ENCODE measurements at regions not wholly inside any gene's neighbourhood (a gene's known extent, or its start where the extent isn't known, plus 50 kb on each side); places are given as distances from the start of the nearest gene placed in this dataset.

DNA sequence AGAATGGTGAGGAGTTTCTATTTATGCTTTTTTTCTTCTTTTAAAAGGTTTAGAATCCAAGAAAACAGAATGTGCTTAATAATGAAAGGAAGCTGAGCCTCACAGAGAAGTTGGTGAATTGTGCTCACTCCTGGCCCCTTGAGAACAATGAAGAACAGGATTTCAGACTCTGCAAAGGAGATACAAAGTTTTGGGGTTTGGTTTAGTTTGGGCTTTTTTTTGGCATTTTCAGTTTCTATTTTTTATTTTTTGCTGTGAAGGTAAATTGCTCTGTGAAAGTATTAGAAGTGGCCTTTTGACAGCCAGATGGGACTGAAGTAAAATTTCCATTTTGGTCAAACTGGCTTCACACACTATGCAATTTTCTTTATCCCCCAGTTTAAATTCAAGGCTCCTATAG, 247.3 kb upstream of the GYPC start:
- Histone ChIP-seq H3K4me3 (no peak overlapping the region), H3K27me3 (no peaks in the 10 kb centered on the region), H2AFZ (no peak overlapping the region), H4K20me1 (ENCODE audit: insufficient read depth, poor library complexity, severe bottlenecking) (no peaks in the 10 kb centered on the region), H3K79me2 (no peaks in the 10 kb centered on the region), H3K9me2 (replicated peaks; ENCODE audit: insufficient read depth) (no peaks in the 10 kb centered on the region), H3K4me2 (no peak overlapping the region), H3K36me3 (replicated peaks; ENCODE audit: insufficient read depth, low read depth) (no peaks in the 10 kb centered on the region), H3K9me3 (ENCODE audit: low read depth) (no peaks in the 10 kb centered on the region), H3K27ac (no peak overlapping the region), H3K4me1 (ENCODE audit: insufficient read depth) (no peaks in the 10 kb centered on the region)
- DNase-seq (ENCODE audit: low spot score): no peak
- TF ChIP-seq EZH2phosphoT487 (IDR thresholded peaks at IDR 0.05; ENCODE audit: low read depth, severe bottlenecking, unreplicated experiment) (no peak), EZH2 (IDR thresholded peaks at IDR 0.05; ENCODE audit: borderline replicate concordance) (no peak), CTCF (IDR thresholded peaks at IDR 0.05; ENCODE audit: poor library complexity) (no peak)

- Histone ChIP-seq H3K27me3 (no peaks in the 10 kb centered on the region), H3K27ac (no peak overlapping the region), H3K4me1 (ENCODE audit: insufficient read depth) (no peaks in the 10 kb centered on the region)
Measured at GRCh38 chr2:126409850-126410249, 246.1 kb upstream of the GYPC start.

GRCh38 chr2:126413079-126413478, 242.9 kb upstream of the GYPC start:
- TF ChIP-seq EZH2phosphoT487 (IDR thresholded peaks at IDR 0.05; ENCODE audit: low read depth, severe bottlenecking, unreplicated experiment): no peak
- no peak for TF ChIP-seq EZH2 (IDR thresholded peaks at IDR 0.05; ENCODE audit: borderline replicate concordance)
- TF ChIP-seq CTCF (IDR thresholded peaks at IDR 0.05; ENCODE audit: poor library complexity): no peak
- Histone ChIP-seq H3K9me3 (ENCODE audit: low read depth) (no peaks in the 10 kb centered on the region), H4K20me1 (ENCODE audit: insufficient read depth, poor library complexity, severe bottlenecking) (no peaks in the 10 kb centered on the region), H3K36me3 (replicated peaks; ENCODE audit: insufficient read depth, low read depth) (no peaks in the 10 kb centered on the region), H3K4me3 (no peak overlapping the region), H3K27ac (no peak overlapping the region), H3K4me1 (ENCODE audit: insufficient read depth) (no peaks in the 10 kb centered on the region), H3K9me2 (replicated peaks; ENCODE audit: insufficient read depth) (no peaks in the 10 kb centered on the region), H3K79me2 (no peaks in the 10 kb centered on the region), H2AFZ (no peak overlapping the region), H3K4me2 (no peak overlapping the region), H3K27me3 (no peaks in the 10 kb centered on the region)
- no peak for DNase-seq (ENCODE audit: low spot score)
- 79% methylated on average over 4 of the region's 4 CpGs for WGBS (ENCODE audit: low lambda C conversion rate, missing lambda C conversion rate)

More at GRCh38 chr2:126409850-126410249, 246.1 kb upstream of the GYPC start:
- no peak overlapping the region for H3K4me2 ChIP-seq
- no peaks in the 10 kb centered on the region for H3K79me2 ChIP-seq
- no peak overlapping the region for H3K4me3 ChIP-seq
- no peak for DNase-seq (ENCODE audit: low spot score)
- H3K9me2 ChIP-seq (replicated peaks; ENCODE audit: insufficient read depth): no peaks in the 10 kb centered on the region
- no peaks in the 10 kb centered on the region for H4K20me1 ChIP-seq (ENCODE audit: insufficient read depth, poor library complexity, severe bottlenecking)
- no peaks in the 10 kb centered on the region for H3K9me3 ChIP-seq (ENCODE audit: low read depth)
- H2AFZ ChIP-seq: no peak overlapping the region
- WGBS (ENCODE audit: low lambda C conversion rate, missing lambda C conversion rate): 75% methylated on average over 3 of the region's 3 CpGs
- H3K36me3 ChIP-seq (replicated peaks; ENCODE audit: insufficient read depth, low read depth): no peaks in the 10 kb centered on the region
- TF ChIP-seq EZH2 (IDR thresholded peaks at IDR 0.05; ENCODE audit: borderline replicate concordance) (no peak), CTCF (IDR thresholded peaks at IDR 0.05; ENCODE audit: poor library complexity) (no peak), EZH2phosphoT487 (IDR thresholded peaks at IDR 0.05; ENCODE audit: low read depth, severe bottlenecking, unreplicated experiment) (no peak)

DNA sequence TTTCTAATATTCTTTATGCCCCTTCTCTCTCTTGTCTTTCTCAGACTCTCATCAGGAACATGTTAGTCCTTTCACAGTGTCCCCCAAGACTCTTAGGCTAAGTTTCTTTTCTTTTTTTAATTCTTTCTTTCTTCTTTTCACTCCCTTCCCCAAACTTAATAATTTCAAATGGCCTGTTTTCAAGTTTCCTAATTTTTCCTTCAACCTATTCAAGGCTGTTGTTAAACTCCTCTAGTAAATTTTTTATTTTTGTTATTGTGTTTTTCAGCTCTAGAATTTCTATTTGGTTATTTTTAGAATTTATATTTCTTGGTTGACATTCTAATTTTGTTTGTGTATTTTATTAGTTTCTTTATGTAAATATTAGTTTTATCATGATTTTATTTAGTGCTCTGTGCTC, 236.6 kb upstream of the GYPC start:
- Histone ChIP-seq H3K27me3 (no peaks in the 10 kb centered on the region), H3K4me2 (no peak overlapping the region), H3K36me3 (replicated peaks; ENCODE audit: insufficient read depth, low read depth) (no peaks in the 10 kb centered on the region), H3K79me2 (no peaks in the 10 kb centered on the region), H3K4me1 (ENCODE audit: insufficient read depth) (no peaks in the 10 kb centered on the region), H3K9me2 (replicated peaks; ENCODE audit: insufficient read depth) (no peaks in the 10 kb centered on the region), H4K20me1 (ENCODE audit: insufficient read depth, poor library complexity, severe bottlenecking) (no peaks in the 10 kb centered on the region), H3K27ac (no peak overlapping the region), H3K4me3 (no peak overlapping the region), H3K9me3 (ENCODE audit: low read depth) (no peaks in the 10 kb centered on the region), H2AFZ (no peak overlapping the region)
- TF ChIP-seq EZH2 (IDR thresholded peaks at IDR 0.05; ENCODE audit: borderline replicate concordance) (no peak), EZH2phosphoT487 (IDR thresholded peaks at IDR 0.05; ENCODE audit: low read depth, severe bottlenecking, unreplicated experiment) (no peak), CTCF (IDR thresholded peaks at IDR 0.05; ENCODE audit: poor library complexity) (no peak)
- DNase-seq (ENCODE audit: low spot score): no peak
